Kidney tubule cell (primary cell): ENCODE measurements at regions not wholly inside any gene's neighbourhood (a gene's known extent, or its start where the extent isn't known, plus 50 kb on each side); places are given as distances from the start of the nearest gene placed in this dataset.

Experiments used
- DNase-seq: peaks from one replicate; pipeline ENCODE4 v3.0.0-alpha.2; 2018; ENCODE audit warnings: low spot score

- no peak for DNase-seq
These were observed 67.1 kb upstream of the SPIN2A start for GRCh38 chrX:57204306-57204705.

- no peak for DNase-seq
These were observed 74.6 kb upstream of the FAAH2 start for GRCh38 chrX:57211906-57212305.

GRCh38 chrX:57227691-57228090, 58.8 kb upstream of the FAAH2 start:
- peak; percentile 62 for DNase-seq

DNA sequence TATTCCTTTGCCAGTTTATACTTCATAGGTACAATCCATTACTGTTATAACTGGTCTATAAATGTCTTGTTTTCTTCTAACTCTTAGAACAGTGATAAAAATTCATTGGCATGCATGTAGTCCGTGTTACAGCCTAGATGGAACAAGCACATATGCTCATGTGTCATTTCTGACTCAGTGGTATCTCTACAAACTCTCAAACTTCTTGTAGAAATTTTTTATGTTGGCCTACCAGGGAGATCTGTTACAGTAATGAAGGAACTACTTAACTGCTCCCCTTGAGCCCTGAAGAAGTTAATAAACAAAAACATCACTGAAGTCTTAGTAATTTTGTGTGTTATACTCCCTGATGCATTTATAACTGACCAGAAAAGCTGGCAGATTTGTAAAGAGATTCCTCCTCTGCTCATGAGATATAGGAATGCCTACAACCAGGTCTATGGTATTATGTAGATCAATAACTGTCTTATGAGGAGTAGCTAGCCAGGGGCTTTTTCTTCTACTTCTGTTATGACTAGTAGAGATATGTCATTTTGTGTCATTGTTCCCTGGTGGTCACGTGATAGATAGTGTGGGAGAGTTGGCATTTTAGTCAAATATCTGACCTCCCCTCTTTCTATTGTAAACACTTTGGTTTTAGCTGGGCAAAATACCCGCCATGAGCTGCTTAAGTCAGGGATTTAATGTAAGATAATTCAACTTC, 53.7 kb upstream of the FAAH2 start:
- no peak for DNase-seq
